ENCODE measurements at regions not wholly inside any gene's neighbourhood (a gene's known extent, or its start where the extent isn't known, plus 50 kb on each side); places are given as distances from the start of the nearest gene placed in this dataset.

DNA sequence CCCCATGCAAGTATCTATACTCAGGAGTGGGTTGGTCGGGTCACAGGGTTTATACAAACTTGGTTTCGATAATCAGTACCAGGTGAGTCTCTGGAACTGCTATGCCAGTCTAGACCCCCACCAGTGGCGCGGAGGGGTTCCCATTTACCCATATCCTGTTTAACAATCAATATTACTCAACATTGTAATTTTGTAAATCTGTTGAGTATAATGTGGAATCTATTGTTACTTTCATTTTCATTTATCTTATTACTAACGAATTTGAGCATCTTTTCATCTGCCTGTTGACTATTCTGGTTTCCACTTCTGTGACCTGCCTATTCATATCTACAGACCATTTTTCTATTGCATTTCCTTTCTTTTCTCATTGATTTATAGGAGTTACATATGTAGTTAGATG lies 275.2 kb upstream of the CRY1 start:
- peaks cover 2% of the 10 kb centered on the region; the same call in 1 of the 2 replicates for H3K27me3 Mint-ChIP-seq (ENCODE audit: insufficient read depth)
- TF ChIP-seq, protein P1, sequence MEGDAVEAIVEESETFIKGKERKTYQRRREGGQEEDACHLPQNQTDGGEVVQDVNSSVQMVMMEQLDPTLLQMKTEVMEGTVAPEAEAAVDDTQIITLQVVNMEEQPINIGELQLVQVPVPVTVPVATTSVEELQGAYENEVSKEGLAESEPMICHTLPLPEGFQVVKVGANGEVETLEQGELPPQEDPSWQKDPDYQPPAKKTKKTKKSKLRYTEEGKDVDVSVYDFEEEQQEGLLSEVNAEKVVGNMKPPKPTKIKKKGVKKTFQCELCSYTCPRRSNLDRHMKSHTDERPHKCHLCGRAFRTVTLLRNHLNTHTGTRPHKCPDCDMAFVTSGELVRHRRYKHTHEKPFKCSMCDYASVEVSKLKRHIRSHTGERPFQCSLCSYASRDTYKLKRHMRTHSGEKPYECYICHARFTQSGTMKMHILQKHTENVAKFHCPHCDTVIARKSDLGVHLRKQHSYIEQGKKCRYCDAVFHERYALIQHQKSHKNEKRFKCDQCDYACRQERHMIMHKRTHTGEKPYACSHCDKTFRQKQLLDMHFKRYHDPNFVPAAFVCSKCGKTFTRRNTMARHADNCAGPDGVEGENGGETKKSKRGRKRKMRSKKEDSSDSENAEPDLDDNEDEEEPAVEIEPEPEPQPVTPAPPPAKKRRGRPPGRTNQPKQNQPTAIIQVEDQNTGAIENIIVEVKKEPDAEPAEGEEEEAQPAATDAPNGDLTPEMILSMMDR (IDR thresholded peaks at IDR 0.05) = no peak
- peak overlapping the region; percentile 13; the same call in 1 of the 2 replicates for H3K4me3 Mint-ChIP-seq
- no peaks in the 10 kb centered on the region for H3K4me1 Mint-ChIP-seq (ENCODE audit: low read depth)
- H3K9me3 Mint-ChIP-seq = peaks cover 3% of the 10 kb centered on the region; the same call in 1 of the 2 replicates
- H3K27ac Mint-ChIP-seq = no peak overlapping the region
- no peaks in the 10 kb centered on the region for H3K36me3 Mint-ChIP-seq (ENCODE audit: low read depth)
- no peak for DNase-seq

DNA sequence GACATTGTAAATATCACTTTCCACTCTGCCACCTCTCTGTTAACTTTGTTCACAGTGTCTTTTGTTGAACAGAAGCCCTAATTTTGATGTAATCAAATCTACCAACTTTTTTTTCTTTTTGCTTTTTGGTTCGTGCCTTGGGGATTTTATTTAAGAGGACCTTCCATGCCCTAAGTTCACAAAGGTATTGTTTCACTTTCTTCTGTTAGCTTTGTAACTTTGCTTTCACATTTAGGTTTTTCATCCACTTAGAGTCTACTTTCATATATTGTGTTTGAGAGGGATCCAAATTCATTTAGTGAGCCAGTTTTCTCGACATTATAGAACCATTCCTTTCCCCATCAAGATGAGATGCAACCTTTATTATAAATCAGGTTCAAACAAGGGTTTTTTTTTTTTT lies 275.7 kb upstream of the CRY1 start:
- H3K27me3 Mint-ChIP-seq (ENCODE audit: insufficient read depth) = peaks cover 2% of the 10 kb centered on the region; the same call in 1 of the 2 replicates
- H3K4me1 Mint-ChIP-seq (ENCODE audit: low read depth) = no peaks in the 10 kb centered on the region
- H3K36me3 Mint-ChIP-seq (ENCODE audit: low read depth) = no peaks in the 10 kb centered on the region
- peaks cover 3% of the 10 kb centered on the region; the same call in 1 of the 2 replicates for H3K9me3 Mint-ChIP-seq
- no peak for DNase-seq
- TF ChIP-seq, protein P1 (IDR thresholded peaks at IDR 0.05) = no peak
- peak overlapping the region; percentile 13; the same call in 1 of the 2 replicates for H3K4me3 Mint-ChIP-seq
- no peak overlapping the region for H3K27ac Mint-ChIP-seq

DNA sequence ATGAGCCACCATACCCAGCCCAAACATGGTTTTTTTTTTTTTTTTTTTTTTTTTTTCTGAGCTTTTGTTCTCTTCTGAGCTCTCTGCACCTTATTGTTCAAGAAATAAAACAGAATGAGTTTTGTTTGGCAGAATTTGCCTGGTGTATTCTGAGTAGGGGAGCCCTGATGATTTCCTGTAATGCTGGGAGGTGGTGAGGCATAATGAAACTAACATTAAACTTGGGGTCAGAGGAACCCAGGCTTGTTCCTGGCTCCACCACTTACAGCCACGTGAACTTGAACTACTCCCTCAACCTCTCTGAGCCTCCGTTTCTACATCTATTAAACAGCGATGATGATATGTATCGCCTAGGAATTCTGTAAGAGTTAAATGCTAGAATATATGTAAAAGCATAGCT lies 276.3 kb upstream of the CRY1 start:
- Mint-ChIP-seq H3K4me1 (ENCODE audit: low read depth) (no peaks in the 10 kb centered on the region), H3K27ac (no peak overlapping the region), H3K9me3 (peaks cover 3% of the 10 kb centered on the region; the same call in 1 of the 2 replicates), H3K4me3 (no peak overlapping the region), H3K36me3 (ENCODE audit: low read depth) (no peaks in the 10 kb centered on the region), H3K27me3 (ENCODE audit: insufficient read depth) (peaks cover 2% of the 10 kb centered on the region; the same call in 1 of the 2 replicates)
- DNase-seq = no peak
- TF ChIP-seq, protein P1 (IDR thresholded peaks at IDR 0.05) = no peak

DNA sequence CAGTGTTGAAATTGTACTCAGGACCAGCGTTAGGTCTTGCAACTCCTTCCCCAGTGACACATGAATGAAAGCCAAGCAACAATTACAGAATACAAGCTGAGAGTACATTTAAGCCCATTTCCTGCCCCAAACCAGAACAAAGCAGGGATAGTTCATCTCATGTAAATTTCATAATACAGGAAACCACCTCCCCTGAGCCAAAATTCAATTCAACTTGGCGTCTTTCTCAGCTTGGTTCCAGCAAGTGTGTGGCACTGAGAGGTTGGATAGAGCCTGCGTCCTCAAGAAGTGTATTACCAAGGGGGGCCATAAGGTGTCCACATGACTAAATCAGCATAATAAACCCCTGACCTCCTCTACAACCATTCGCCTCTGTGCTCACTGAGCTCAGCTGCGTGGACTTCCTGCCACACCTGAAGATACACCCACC lies 278.9 kb upstream of the CRY1 start:
- H3K4me1 Mint-ChIP-seq (ENCODE audit: low read depth) = no peaks in the 10 kb centered on the region
- H3K36me3 Mint-ChIP-seq (ENCODE audit: low read depth) = no peaks in the 10 kb centered on the region
- no peak overlapping the region for H3K4me3 Mint-ChIP-seq
- peaks cover 5% of the 10 kb centered on the region for H3K27me3 Mint-ChIP-seq (ENCODE audit: insufficient read depth)
- H3K9me3 Mint-ChIP-seq = peaks cover 3% of the 10 kb centered on the region; the same call in 1 of the 2 replicates
- TF ChIP-seq, protein P1 (IDR thresholded peaks at IDR 0.05) = no peak
- DNase-seq = no peak
- no peak overlapping the region for H3K27ac Mint-ChIP-seq

DNA sequence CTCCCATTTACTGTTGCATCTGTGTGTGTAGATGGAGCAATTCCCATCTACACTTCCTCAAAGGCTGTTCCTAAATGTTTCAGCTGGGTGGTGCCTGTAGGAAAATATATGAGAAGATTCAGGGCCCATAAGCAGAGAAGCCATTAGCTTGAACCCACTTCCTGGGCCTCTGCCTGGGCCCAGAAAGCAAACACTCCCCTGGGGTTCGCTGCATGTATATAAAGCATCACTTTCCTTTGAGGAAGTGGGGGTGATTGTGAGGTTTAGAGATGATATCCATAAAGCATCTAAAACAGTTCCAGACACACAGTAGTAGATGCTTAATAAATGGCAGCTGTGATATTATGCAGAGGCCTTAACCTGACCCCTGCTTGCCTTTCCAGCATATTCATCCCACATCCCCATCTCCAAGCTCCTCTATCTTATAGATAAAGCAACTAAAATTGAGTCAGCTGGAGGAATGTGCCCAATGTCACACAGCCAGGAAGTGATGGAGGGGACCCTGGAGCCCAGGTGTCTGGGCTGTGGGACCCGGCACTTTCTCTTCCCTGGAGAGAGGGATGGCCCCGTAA lies 280.0 kb upstream of the CRY1 start:
- H3K36me3 Mint-ChIP-seq (ENCODE audit: low read depth) = no peaks in the 10 kb centered on the region
- DNase-seq = no peak
- TF ChIP-seq, protein P1 (IDR thresholded peaks at IDR 0.05) = no peak
- H3K9me3 Mint-ChIP-seq = peaks cover 11% of the 10 kb centered on the region; the same call in 1 of the 2 replicates
- no peak overlapping the region for H3K27ac Mint-ChIP-seq
- no peaks in the 10 kb centered on the region for H3K4me1 Mint-ChIP-seq (ENCODE audit: low read depth)
- peaks cover 5% of the 10 kb centered on the region for H3K27me3 Mint-ChIP-seq (ENCODE audit: insufficient read depth)
- no peak overlapping the region for H3K4me3 Mint-ChIP-seq
